ENCODE measurements at regions not wholly inside any gene's neighbourhood (a gene's known extent, or its start where the extent isn't known, plus 50 kb on each side); places are given as distances from the start of the nearest gene placed in this dataset.

- no peak for TF ChIP-seq CTCF (IDR thresholded peaks at IDR 0.05)
- no peak for TF ChIP-seq EZH2 (IDR thresholded peaks at IDR 0.05)
These were observed 105.3 kb upstream of the C16orf82 start for GRCh38 chr16:26961459-26961858.
